Adrenal gland (tissue), 5 donors: ENCODE measurements at regions not wholly inside any gene's neighbourhood (a gene's known extent, or its start where the extent isn't known, plus 50 kb on each side); places are given as distances from the start of the nearest gene placed in this dataset.

Experiments
- CTCF ChIP-seq, 6 experiments: fragments of 450-650 bp in 4 of 6; fragments of 200-600 bp in 2 of 6; sonication (generic) in 1 of 6; IDR thresholded peaks; 1 replicate in 5 of 6; 2 replicates in 1 of 6; pipeline versions ENCODE4 v1.5.1 to v1.8.0; 2016 to 2021; ENCODE audit warnings: antibody characterized with exemption in 6 of 6, mild to moderate bottlenecking in 2 of 6, moderate library complexity in 1 of 6
- POLR2A ChIP-seq, 2 donors: fragments of 450-650 bp; IDR thresholded peaks; one replicate each; pipeline ENCODE4 v1.6.1; 2017; ENCODE audit warnings: antibody characterized with exemption in 2 of 2, mild to moderate bottlenecking in 2 of 2, moderate library complexity in 1 of 2
- donor health status: DM: no; HTN: no; CAD: no.

DNA sequence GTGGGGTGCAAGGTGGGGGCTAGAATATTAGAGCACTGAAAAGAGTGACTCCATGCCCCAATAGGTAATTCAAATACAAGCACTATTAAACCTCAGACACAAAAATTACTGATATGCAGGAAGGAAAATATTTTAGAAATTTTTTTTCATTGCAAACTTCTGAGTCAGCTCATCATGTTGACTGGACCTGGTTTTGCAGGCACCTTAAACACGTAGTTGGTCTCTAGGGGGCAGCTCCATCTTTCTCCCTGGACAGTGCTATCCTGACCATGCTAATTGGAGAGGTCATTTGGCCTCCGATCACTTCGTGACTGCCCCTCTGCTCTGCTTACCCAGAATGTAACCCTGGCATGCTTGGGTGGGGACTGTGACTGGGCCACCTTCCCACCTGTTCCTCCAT, 368.4 kb upstream of the MKI67 start:
- TF ChIP-seq CTCF (IDR thresholded peaks at IDR 0.05) (no peak), POLR2A (IDR thresholded peaks at IDR 0.05) (no peak)
